ENCODE measurements at regions not wholly inside any gene's neighbourhood (a gene's known extent, or its start where the extent isn't known, plus 50 kb on each side); places are given as distances from the start of the nearest gene placed in this dataset.

- TF ChIP-seq RAD21 (IDR thresholded peaks at IDR 0.05; ENCODE audit: low read depth) (no peak), REST (IDR thresholded peaks at IDR 0.05; ENCODE audit: low read depth) (no peak), TCF12 (IDR thresholded peaks at IDR 0.05; ENCODE audit: low read depth) (no peak), ZBTB7A (IDR thresholded peaks at IDR 0.05; ENCODE audit: low read depth) (no peak)
Observed at GRCh38 chr9:89961616-89962341, 357.0 kb downstream of the GADD45G start.
